ENCODE measurements at regions not wholly inside any gene's neighbourhood (a gene's known extent, or its start where the extent isn't known, plus 50 kb on each side); places are given as distances from the start of the nearest gene placed in this dataset.

DNA sequence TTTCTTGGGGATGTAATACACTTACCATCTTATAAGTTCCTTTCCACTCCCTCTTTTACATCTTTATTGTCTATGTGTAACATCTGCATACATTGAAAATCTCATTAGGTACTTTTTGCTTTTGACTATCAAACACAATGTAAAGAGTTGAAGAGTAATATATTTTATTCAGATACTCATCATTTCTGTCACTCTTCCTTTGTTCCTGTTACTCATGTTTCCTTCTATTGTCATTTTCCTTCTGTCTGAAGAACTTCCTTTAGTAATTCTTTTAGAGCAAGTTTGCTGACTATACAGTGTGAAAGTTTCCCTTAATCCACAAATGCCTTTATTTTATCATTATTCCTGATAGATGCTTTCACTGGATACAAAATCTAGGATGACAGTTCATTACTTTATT lies 339.8 kb downstream of the SOX4 start:
- Histone ChIP-seq H3K27me3 (ENCODE audit: control insufficient read depth in 2 of 2, insufficient read depth in 2 of 2, low read length in 2 of 2) (no peaks in the 10 kb centered on the region), H3K79me2 (ENCODE audit: control insufficient read depth, insufficient read depth, low read length) (no peaks in the 10 kb centered on the region), H3K9me1 (replicated peaks; ENCODE audit: control insufficient read depth, extremely low read depth, insufficient read depth, low read length) (no peaks in the 10 kb centered on the region), H3K9me3 (replicated peaks; ENCODE audit: control insufficient read depth, insufficient read depth, low read length) (no peaks in the 10 kb centered on the region), H3K9ac (replicated peaks; ENCODE audit: extremely low read depth, insufficient read depth, low read length) (no peak overlapping the region), H3K4me3 (replicated peaks in 1 of 3; ENCODE audit: insufficient read depth in 1 of 3, low read depth in 1 of 3, low read length in 3 of 3) (no peak overlapping the region), H4K20me1 (replicated peaks; ENCODE audit: control insufficient read depth, extremely low read depth, insufficient read depth, low read length) (no peaks in the 10 kb centered on the region), H3K4me2 (ENCODE audit: insufficient read depth, low read length) (peak overlapping the region; percentile 63), H2AFZ (ENCODE audit: low read depth, low read length) (no peak overlapping the region), H3K36me3 (ENCODE audit: control insufficient read depth in 2 of 2, extremely low read depth in 1 of 2, insufficient read depth in 2 of 2, low read length in 2 of 2) (no peaks in the 10 kb centered on the region), H3K4me1 (ENCODE audit: control insufficient read depth, extremely low read depth, insufficient read depth, low read length) (peaks cover 19% of the 10 kb centered on the region), H3K27ac (ENCODE audit: insufficient read depth, low read depth, low read length) (peak overlapping the region; percentile 88)
- ChIA-PET POLR2A (no interaction called here), CTCF (no interaction called here)
- BruUV-seq (replicated peaks): no TSS peak
- peak; percentile 53 for FAIRE-seq
- peak; percentile 75 for DNase-seq (ENCODE audit: low read depth, low spot score)
- TF ChIP-seq MYC (IDR thresholded peaks at IDR 0.05; ENCODE audit: low read depth, low read length): no peak
- no peak for TF ChIP-seq EZH2 (IDR thresholded peaks at IDR 0.05; ENCODE audit: borderline replicate concordance, low read depth, low read length, severe bottlenecking)
- peak; percentile 57 for TF ChIP-seq GATA2 (IDR thresholded peaks at IDR 0.05; ENCODE audit: insufficient read depth, insufficient read length, low read depth, low read length)
- no peak for TF ChIP-seq POLR2AphosphoS5 (IDR thresholded peaks at IDR 0.05; ENCODE audit: insufficient read depth, low read depth, low read length)
- TF ChIP-seq JUN (IDR thresholded peaks at IDR 0.05; ENCODE audit: borderline replicate concordance, insufficient read depth, insufficient read length, low read depth): peak; percentile 71
- no peak for TF ChIP-seq POLR2A (IDR thresholded peaks at IDR 0.05; ENCODE audit: low read depth, low read length)
- TF ChIP-seq FOS (IDR thresholded peaks at IDR 0.05; ENCODE audit: borderline replicate concordance, insufficient read depth, low read length): peak; percentile 59
- TF ChIP-seq CTCF (IDR thresholded peaks at IDR 0.05; ENCODE audit: extremely low read depth in 1 of 2, insufficient read depth in 1 of 2, low read depth in 1 of 2, low read length in 2 of 2): no peak
- TF ChIP-seq, protein P1, sequence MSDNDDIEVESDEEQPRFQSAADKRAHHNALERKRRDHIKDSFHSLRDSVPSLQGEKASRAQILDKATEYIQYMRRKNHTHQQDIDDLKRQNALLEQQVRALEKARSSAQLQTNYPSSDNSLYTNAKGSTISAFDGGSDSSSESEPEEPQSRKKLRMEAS (IDR thresholded peaks at IDR 0.05; ENCODE audit: insufficient read depth, insufficient read length): no peak
- dilution Hi-C loops (cut with MboI; ENCODE audit: extremely low pct_ligation_motif_present, low sequenced_read_pairs) (no loop called here), intact Hi-C loops (cut with micrococcal nuclease) (loop anchor here (1.0 to 10.0 kb wide), 3 partner anchors 103 to 959 kb away; no protein-coding TSS in a partner anchor)

All from endothelial cell of umbilical vein (primary cell).